ENCODE measurements at regions not wholly inside any gene's neighbourhood (a gene's known extent, or its start where the extent isn't known, plus 50 kb on each side); places are given as distances from the start of the nearest gene placed in this dataset.

DNA sequence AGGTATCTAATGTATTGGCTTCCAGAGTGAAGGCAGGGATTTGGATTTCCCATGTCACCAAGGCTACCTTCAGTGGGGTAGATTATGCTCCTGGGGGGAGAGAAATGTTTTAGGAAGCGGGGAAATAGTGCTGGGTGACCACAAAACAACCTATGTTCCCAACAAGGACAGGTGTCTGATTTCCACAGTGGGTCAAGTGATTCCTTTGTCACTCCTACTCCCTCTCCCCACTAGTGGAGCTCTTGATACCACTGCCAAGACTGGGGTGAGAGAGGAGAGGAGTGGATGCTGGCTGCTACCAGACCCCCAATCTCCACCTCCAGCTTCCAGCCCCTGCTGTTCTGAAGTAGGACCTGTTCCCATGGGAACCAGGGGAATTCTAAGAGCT, 104.3 kb upstream of the FAM78B start:
- DNase-seq = no peak
- intact Hi-C loops (cut with DNase I) = no loop called here
- TF ChIP-seq POLR2A (IDR thresholded peaks at IDR 0.05) (no peak), EP300 (IDR thresholded peaks at IDR 0.05) (no peak), POLR2AphosphoS5 (IDR thresholded peaks at IDR 0.05) (no peak)
- TF ChIP-seq, protein P1, sequence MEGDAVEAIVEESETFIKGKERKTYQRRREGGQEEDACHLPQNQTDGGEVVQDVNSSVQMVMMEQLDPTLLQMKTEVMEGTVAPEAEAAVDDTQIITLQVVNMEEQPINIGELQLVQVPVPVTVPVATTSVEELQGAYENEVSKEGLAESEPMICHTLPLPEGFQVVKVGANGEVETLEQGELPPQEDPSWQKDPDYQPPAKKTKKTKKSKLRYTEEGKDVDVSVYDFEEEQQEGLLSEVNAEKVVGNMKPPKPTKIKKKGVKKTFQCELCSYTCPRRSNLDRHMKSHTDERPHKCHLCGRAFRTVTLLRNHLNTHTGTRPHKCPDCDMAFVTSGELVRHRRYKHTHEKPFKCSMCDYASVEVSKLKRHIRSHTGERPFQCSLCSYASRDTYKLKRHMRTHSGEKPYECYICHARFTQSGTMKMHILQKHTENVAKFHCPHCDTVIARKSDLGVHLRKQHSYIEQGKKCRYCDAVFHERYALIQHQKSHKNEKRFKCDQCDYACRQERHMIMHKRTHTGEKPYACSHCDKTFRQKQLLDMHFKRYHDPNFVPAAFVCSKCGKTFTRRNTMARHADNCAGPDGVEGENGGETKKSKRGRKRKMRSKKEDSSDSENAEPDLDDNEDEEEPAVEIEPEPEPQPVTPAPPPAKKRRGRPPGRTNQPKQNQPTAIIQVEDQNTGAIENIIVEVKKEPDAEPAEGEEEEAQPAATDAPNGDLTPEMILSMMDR (IDR thresholded peaks at IDR 0.05) = no peak
- no peaks in the 10 kb centered on the region for H3K9me3 ChIP-seq
- no peak overlapping the region for H3K27ac ChIP-seq
- H3K27me3 ChIP-seq = peaks cover 0 to 2% (median 0%) of the 10 kb centered on the region in 3 donors
- H3K4me3 ChIP-seq = no peak overlapping the region
- 9 to 55% methylated on average over 1 of the region's 1 CpG for WGBS, 2 donors
- no peaks in the 10 kb centered on the region for H3K36me3 ChIP-seq
- H3K4me1 ChIP-seq = no peaks in the 10 kb centered on the region

DNA sequence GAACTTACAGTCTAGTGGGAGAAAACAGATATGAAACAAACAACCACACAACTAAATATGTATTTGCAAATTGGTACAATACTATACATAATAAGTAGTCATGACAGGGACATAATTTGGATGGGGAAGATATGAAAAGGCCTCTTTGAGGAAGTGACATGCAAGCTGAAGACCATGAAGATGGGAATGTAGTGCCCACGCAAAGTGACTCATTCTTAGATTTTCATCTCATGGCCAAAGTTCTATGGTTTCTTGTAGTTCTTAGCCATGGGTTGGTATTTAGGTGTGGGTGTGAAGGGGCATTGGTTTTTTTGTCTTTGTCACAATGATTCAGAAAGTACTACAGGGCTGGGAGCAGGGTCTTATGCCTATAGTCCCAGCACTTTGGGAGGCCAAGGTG, 105.4 kb upstream of the FAM78B start:
- Histone ChIP-seq H3K27me3 (peaks cover 0 to 3% (median 0%) of the 10 kb centered on the region in 3 donors), H3K4me1 (no peaks in the 10 kb centered on the region), H3K27ac (no peak overlapping the region), H3K9me3 (no peaks in the 10 kb centered on the region), H3K4me3 (no peak overlapping the region), H3K36me3 (no peaks in the 10 kb centered on the region)
- 90 to 94% methylated on average over 1 of the region's 1 CpG for WGBS, 2 donors
- TF ChIP-seq POLR2A (IDR thresholded peaks at IDR 0.05) (no peak), EP300 (IDR thresholded peaks at IDR 0.05) (no peak), POLR2AphosphoS5 (IDR thresholded peaks at IDR 0.05) (no peak)
- TF ChIP-seq, protein P1 (IDR thresholded peaks at IDR 0.05) = no peak
- intact Hi-C loops (cut with DNase I) = no loop called here
- DNase-seq = no peak

DNA sequence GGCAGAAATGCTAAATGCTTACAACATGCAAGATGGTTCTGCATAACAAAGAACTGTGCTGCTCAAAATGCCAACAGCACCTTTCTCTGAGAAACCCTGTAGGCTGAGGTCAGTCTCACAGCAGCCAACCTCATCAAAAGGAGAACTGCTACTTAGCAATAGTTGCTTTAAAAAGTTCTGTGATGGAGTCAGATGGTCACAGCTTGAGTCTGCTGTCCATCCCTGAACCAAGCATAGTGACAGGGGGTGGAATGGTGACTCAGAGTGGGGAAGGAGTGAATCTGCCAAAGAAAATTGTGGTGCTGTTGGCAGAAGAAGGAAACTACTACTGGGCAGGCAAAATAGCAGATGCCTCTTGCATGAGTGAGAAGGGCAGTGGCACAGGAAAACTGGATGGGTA, 106.0 kb upstream of the FAM78B start:
- no peak overlapping the region for H3K27ac ChIP-seq
- H3K4me3 ChIP-seq = no peak overlapping the region
- no peaks in the 10 kb centered on the region for H3K9me3 ChIP-seq
- no peaks in the 10 kb centered on the region for H3K4me1 ChIP-seq
- intact Hi-C loops (cut with DNase I) = no loop called here
- DNase-seq = no peak
- H3K27me3 ChIP-seq = peaks cover 0 to 3% (median 0%) of the 10 kb centered on the region in 3 donors
- no peak for TF ChIP-seq EP300 (IDR thresholded peaks at IDR 0.05)
- no peak for TF ChIP-seq POLR2A (IDR thresholded peaks at IDR 0.05)
- TF ChIP-seq POLR2AphosphoS5 (IDR thresholded peaks at IDR 0.05) = no peak
- TF ChIP-seq, protein P1 (IDR thresholded peaks at IDR 0.05) = no peak
- no peaks in the 10 kb centered on the region for H3K36me3 ChIP-seq

DNA sequence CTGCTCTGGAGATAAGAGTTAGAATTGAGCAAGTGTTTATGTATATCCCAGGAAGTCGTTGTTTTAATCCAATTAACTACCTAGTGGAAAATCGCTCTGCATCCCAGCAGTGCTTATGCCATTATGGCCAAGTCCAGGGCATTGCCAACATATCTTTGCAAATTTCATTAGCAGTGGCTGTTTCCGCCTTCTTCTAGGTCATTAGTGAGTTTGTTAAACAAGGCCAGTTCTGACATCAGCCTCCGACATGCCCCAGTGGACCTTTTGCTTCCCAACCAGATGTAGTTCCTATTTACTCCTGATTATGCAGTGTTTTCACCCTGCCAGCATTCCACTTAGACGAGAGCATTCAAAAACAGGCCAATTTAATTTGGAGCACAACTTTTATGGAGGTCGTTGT, 106.8 kb upstream of the FAM78B start:
- no peak for DNase-seq
- Histone ChIP-seq H3K27me3 (peaks cover 0 to 3% (median 0%) of the 10 kb centered on the region in 3 donors), H3K36me3 (no peaks in the 10 kb centered on the region), H3K9me3 (no peaks in the 10 kb centered on the region), H3K4me1 (no peaks in the 10 kb centered on the region), H3K4me3 (no peak overlapping the region), H3K27ac (no peak overlapping the region)
- 60 to 68% methylated on average over 6 of the region's 6 CpGs for WGBS, 2 donors
- intact Hi-C loops (cut with DNase I) = no loop called here
- TF ChIP-seq EP300 (IDR thresholded peaks at IDR 0.05) (no peak), POLR2A (IDR thresholded peaks at IDR 0.05) (no peak)
- TF ChIP-seq, protein P1 (IDR thresholded peaks at IDR 0.05) = no peak

DNA sequence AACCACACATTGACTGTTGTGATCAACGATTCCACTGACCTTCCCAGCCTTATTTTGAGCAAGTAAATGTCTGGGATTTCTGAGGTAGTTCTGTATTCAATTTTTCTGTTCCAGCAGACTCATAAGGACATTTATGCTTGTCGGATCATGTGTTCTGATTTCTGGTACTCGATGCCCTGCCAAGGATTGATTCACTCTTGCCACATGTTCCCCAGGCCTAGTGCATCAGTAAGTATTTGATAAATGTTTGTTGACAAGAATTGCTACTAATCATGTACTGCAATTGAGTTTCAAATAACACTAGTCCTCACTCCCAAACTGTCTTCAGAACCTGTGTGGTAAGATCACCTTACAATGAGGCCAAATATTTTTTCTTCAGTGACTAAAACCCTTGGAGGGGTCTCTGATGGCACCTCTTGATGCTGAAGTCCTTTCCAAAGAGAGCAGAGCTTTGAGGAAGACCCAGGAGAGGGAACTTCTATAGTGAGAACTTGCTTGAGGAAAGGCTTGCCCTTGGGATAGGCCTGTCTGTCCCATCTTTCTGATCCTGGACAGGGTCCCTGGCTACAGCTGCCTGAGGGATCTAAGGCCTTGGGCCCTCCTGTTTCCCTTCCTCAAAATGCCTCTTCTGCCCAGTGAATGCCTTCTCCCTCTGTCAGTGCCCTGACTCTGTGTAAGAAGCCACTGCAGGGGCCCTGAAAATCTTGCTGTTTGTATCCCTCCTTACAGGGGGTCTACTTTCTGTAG, 115.8 kb upstream of the FAM78B start:
- TF ChIP-seq, protein P1 (IDR thresholded peaks at IDR 0.05) = no peak
- TF ChIP-seq POLR2AphosphoS5 (IDR thresholded peaks at IDR 0.05) (no peak), POLR2A (IDR thresholded peaks at IDR 0.05) (no peak), EP300 (IDR thresholded peaks at IDR 0.05) (no peak)
- H3K36me3 ChIP-seq = no peaks in the 10 kb centered on the region
- intact Hi-C loops (cut with DNase I) = no loop called here

More for the DNA sequence above, 115.8 kb upstream of the FAM78B start:
- H3K27ac ChIP-seq = no peak overlapping the region
- WGBS, 2 donors = 57 to 68% methylated on average over 3 of the region's 3 CpGs
- H3K4me3 ChIP-seq = no peak overlapping the region
- no peaks in the 10 kb centered on the region for H3K27me3 ChIP-seq
- no peak for DNase-seq
- H3K4me1 ChIP-seq = no peaks in the 10 kb centered on the region
- H3K9me3 ChIP-seq = no peaks in the 10 kb centered on the region
